CD4-positive, alpha-beta T cell treated with Interferon alpha-2 for 1 hour (primary cell): ENCODE measurements at regions not wholly inside any gene's neighbourhood (a gene's known extent, or its start where the extent isn't known, plus 50 kb on each side); places are given as distances from the start of the nearest gene placed in this dataset.
A peak's percentile ranks its signal among the peaks of the same experiment; 100 is the strongest.
"Not testable (repeated sequence)": the region's sequence is repeated elsewhere in the genome, so short reads cannot be mapped to it uniquely, and the experiment has no call there.

Experiments used
- DNase-seq, 2 donors: peaks; one replicate each; pipeline ENCODE4 v3.0.0-alpha.2; 2020 to 2022

DNA sequence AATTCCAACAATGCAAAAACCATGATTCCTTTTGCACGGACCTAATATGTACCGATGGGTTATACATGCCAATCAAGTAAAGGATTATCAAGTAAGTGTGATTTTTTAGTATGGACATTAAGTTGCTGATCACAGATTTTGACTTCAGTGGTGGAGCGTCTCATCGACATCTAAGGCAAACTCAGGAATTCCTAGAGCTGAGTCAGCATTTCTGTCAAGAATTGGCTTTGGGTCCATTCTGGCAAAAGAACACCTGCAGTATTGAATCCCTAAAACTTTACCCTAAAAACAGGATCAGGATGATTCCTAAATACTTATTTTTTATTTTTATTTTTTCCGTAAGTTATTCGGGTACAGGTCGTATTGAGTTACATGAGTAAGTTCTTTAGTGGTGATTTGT lies 83.6 kb downstream of the HPGD start:
- no peak for DNase-seq

DNA sequence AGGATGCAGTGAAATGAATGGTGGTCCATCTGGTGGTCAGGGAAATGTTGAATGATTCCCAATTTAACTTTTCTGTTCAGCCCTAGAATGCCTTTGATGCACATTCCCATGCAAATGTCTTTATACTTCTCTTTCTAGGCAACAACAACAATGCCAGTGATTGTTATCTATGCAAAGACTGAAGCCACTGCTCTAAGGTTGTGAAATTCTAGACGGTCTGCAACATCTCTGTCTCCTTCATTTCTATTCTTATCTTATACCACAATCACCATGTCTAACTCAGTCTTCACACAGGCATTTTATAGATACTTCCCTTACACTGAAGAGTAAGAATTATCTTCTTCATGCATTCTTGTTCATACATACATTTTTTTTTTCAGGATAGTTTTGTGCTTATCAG lies 84.5 kb downstream of the HPGD start:
- no peak for DNase-seq

DNA sequence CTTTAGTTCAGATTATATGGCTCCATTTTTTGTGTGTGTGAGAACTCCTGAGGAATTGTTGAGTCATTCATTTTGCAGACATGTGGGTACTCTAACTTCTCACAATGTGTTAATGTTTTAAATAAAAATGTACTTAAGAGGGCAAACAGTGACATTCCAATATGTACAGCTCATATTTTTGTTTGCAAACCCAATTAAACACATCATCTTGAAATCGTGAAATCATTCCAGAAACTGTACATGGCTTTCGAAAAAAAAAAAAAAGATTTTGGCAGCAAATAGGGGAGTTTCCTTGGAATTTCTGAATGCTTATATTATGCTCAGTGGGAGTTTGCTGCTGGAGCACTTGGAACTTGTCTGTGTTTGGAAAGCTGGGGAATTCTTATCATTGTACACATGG lies 85.0 kb downstream of the HPGD start:
- no peak for DNase-seq

DNA sequence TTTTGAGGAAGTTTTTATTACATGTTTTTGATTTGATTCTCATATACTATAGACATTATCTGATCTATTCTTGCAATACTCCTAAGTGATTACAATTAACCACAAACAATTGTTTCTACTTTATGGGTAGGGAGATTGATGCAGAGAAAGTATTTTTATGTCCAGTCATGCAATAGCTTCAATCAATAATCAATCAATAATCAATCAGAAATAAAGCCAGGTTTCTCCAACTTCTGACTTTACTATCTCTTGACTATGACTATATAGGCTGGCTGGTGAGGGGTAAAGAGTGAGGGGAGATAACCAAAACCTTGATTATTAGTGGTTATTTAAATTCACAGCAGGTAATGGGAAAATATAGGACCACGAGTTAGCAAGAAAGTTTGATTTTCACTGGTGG lies 85.9 kb downstream of the HPGD start:
- no peak for DNase-seq

DNA sequence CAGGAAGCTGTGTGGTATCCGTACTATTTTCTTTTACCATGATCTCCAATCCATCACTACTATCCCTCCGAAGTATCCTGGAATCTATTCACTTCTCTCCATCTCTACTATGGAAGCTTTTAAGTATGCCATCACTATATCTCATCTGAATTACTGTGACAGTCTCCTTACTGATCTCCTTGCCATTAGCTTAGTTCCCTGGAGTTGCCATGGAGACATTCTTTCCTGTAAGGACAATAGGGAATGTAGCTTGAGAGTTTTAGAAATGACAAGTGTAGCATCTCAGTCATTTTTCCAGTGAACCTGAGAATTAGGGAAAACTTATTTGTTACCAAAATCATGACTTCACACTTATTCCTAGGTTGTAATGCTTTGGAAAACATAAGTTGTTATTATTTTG lies 86.3 kb downstream of the HPGD start:
- DNase-seq = no peak

DNA sequence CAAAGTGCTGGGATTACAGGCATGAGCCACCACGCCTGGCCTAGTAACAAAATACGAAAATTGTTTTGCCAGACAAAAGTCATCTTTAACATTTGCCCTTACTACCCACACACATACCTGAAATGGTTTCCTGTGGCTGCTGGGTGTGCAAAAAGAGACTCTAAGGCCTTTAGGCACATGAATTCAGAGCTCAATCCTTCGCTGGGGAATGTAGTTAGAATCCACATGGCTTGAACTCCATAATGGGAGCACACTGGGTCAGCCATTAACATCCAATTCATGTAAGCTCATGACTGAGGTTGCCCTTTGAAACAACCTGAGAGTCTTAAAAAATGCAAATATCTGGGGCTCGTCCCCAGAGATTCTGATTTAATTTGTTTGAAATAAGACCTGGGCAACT lies 87.8 kb downstream of the HPGD start:
- no peak for DNase-seq

DNA sequence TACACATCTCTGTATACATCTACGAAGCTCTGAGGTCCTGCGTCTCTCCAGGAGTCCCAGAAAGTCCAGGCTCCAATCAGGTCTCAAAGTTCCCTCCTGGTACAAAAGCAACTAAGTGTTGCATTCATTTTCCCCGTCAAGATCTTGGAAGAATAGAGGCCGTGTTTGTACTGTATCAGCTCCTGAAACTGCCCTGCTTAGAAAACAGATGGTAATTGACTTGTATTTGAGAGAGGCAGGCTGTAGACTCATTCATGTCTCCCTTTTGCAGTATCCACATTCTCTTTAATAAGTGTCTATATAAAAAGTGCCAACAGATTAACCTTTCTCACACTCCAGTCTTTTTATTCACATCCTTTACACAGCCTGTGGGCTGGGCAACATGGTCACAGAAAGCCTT lies 91.7 kb downstream of the HPGD start:
- DNase-seq = no peak

DNA sequence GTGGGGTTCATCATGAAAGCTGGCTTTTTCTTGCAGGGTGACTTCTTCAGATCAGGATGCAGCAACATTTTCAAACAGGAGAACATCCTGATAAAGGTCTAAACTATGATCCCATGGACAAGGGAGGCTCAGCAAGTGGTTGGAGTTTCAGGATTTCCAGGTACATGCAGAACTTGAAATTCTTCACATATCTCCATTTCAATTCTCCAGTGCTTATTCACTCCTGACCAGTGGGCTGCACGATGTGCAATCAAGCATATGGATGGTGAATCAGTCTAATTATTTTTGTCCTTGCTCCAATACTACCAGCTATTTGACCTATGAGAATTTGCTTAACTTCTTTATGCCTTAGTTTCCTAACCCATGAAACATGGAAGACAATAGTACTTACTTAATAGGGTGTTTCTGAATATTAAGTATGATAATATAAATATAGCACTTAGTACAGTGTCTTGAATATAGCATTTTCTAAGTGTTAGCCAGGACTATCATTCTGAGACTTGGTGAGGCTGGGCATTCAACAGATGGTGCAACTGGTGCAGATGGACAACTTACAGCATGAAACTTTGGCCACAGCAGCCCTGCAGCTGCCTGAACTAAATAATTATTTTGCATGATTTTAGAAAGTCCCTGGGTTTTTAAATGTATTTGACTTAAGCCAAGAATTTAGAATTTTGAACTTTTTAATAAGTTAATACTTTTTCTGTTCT lies 92.4 kb downstream of the HPGD start:
- DNase-seq = no peak

DNA sequence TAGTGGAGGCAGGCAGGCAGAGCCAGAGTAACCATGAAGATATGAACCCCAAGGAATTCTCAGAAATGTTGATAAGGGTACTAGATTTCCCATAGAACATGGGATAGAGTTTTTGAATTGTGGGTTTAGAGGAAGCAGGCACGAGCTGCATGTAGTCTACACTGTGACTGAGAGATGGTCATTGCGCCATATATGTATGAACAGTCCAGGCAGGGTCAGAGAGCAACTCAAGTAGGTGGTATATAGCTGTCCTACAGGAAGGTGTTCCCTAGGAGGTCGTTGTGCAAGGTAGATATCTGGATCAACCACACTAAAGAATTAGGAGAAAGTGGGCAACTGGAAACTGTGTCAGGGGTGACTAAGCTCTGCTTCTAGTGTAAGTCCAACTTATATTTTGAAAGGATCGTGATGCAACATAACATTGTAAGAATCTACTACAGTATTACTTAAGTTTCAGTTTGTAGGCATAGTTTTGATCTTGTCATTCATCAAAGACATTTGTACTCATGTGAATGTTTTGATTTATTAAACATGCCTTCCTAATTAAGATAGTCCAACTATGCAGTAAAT lies 94.6 kb downstream of the HPGD start:
- no peak for DNase-seq

DNA sequence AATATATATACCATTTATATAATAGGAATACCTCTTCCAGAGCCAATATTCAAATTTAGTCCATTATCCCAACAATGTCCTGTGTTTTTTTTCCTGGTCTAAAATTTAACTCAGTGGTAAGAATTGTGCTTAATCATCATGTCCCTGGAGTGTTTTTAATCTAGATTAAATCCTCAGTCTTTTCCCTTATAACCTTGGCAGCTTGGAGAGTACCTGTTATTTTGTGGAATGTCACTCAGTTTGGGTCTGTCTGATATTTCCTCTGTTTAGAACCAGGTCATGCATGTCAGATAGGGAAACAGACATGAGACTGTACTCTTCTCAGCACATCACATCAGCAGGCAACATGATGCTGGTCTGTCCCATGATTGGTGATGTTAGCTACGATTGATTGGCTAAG lies 96.6 kb downstream of the HPGD start:
- DNase-seq = no peak

DNA sequence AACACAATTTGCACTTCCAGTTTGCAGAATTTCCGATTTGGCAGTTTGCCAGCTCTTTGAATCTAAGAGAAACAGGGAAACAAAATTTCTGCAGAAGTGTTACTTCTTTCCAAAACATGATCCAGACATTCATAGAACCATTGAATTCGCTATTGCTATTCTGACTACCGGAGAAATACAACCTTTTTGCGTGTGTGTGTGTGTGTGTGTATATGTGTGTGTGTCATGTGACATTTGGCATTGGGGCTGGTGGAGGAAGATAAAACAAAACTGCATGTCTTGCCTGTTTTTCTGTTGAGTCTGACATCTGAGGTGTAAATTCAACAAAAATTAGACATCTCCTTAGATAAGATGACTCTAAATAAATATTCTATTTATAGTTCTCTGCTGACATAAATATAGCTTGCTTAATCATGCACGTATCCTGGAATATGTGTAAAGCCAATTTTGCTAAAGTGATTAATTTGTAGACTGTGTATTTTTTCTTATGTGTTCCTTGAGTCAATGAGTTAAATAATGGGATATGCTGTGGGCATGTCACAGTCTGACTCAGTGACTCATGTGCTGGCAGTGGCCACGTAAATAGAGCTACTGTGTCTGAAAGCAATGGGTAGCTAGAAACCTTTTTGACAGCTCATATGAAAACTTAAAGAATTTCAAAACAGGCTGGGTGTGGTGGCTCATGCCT lies 98.9 kb downstream of the HPGD start:
- peak; percentile 8 to 9 for DNase-seq

DNA sequence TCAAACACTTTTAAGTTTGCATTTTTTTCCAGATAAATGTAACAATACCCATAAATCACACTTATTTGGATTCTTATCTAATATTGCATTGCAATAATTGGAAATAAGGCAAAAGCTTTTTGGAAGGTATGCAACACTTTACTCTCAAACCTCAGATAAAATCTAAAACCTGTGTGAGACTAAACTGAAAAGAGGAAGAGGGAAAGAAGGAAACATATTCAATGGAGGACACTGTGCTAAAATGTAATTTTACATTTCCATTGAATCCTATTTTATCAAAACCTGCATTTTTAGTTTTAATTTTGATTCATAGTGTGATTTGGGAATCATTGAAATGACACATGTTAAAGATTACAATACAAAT lies 99.4 kb downstream of the HPGD start:
- DNase-seq = no peak

DNA sequence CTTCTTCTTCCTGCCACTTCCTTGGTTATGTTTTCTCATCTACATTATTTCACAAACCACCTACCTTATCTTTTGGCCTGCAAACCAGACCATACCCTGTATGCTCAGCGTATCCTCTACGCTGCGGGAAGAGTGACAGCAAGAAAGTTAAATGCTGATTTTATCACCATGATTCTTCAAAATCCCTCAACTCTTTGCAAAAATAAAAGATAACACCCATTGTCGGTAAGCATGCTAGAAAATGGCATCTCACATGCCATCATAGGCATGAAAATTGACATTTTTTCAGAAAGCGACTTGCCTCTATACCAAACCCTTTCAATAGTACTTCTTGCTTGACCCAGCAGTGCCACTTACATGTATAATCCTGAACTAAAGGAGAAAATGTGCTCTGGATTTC lies 102.0 kb downstream of the HPGD start:
- DNase-seq = peak in 1 of 2 donors; percentile 5

DNA sequence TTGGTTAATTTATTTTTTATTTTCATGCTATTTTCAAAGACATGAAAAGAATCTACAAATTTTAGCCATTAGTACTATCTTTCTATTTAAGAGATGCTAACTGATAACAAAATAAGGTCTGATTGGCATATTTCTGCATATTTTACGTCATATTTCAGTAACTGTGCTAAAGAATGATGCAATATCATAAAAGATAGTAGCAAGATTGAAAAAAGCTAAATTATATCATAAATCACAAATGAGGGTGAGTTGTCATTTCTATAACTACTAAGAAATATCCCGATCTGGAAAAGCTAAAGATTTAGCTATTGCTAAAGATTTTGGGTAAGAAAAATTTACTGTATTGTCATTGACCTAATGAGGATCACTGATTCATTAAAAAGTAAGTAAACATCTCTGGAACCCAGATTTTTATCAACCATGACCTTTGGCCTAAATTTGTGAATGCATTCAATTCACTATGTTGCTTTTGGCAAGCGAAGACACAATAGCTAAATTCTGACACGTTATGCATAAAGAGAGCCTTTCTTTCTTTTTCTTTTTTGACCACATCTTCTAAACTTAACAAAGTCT lies 103.6 kb downstream of the HPGD start:
- no peak for DNase-seq

DNA sequence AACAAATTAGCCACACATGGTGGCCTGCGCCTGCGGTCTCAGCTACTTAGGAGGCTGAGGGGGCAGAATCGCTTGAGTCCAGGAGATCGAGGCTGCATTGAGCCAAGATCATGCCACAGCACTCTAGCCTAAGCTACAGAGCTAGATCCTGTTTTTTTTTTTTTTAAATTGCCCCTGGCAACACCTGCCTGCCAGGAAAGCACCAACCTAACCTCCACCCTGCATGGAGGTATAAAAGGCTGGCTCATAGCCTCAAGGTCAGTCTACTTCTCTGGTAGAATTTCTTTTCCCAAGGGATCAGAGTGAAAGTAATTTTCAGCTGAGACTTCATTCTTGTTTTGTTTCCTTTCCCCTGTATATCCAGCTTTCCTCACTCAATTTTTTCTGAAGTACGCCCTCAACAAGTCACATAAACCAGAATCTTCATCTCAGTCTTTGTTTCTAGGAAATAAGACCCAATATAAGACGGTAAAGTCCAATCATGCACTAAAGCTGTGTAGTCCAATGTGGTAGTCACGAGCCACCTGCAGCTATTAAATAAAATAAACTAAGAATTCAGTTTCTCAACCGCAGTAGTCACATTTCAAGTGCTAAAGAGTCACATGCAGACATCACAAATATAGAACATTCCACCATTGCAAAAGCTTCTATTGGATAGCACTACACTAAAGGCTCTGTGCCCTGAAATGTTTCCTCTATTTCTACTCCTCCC lies 113.3 kb downstream of the HPGD start:
- no peak for DNase-seq

DNA sequence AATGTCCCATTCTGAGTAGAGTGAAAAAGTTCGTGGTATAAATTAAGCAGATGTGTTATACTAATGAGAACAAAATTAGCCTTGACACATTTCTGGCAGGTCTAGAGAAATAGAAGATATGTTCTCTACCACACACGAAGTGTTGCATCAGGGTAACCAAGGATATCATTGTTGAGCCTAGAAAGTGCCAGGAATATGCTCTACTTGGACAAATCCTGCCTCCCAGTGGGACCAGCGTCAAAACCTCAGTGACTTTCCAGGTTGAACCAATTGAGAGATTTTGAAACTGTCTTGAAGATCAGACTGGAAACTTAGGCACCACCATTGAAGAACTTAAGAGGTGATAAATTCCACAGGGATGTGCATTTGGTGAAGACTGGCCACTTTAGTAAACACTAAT lies 115.9 kb downstream of the HPGD start:
- DNase-seq = no peak

DNA sequence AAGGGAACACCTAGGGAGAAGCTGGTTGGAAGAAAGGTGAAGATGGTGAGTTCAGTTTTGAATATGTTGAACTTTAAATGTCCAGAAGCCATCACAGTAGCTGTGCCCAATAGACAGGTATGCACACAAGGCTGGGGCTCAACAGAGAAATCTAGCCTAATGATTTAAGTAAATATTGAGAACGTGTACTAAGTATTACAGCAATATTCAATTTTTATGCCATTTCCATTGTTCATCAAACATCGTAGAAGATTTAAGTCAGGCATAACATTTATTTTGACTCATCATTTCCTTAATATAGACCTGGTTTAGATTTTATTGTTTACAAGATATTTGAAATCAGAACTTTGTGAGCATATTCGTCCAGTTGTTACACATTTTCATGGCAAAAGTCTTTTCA lies 116.4 kb downstream of the HPGD start:
- no peak for DNase-seq

DNA sequence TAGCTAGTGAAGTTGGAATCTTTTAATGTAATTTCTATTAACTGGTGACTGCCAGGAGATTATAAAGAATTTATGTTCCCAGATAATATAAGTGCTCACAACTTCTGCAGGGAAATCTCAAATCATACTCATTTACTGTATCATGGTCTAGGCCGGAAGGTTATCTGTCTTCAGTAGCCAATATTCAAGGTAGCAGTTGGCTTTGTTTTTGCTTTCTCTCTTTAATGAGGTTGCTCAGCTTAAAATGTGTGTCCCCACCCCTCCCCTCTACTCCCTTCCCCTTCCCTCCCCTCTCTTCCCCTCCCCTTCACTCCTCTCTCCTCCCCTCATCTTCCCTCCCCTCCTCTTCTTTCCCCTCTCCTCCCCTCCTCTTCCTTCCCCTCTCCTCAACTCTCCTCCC lies 117.6 kb downstream of the HPGD start:
- no peak for DNase-seq

DNA sequence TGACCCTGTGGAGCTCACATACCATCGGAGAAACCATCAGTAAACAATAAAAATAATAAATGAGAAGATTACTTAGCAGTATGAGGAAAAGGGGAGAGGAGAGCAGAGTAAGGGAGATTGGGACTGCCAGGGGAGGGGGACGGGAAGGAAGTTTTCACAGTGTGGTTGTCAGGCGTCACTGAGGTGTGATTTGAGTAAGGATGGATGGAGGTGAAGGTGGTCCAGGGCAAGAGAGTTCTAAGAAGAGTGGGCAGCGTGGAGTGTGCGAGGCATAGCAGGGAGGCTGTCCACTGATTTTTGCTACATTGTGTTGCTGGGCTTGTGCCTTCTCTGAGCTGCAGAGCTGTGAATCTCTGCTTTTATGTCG lies 119.1 kb downstream of the HPGD start:
- DNase-seq = no peak

DNA sequence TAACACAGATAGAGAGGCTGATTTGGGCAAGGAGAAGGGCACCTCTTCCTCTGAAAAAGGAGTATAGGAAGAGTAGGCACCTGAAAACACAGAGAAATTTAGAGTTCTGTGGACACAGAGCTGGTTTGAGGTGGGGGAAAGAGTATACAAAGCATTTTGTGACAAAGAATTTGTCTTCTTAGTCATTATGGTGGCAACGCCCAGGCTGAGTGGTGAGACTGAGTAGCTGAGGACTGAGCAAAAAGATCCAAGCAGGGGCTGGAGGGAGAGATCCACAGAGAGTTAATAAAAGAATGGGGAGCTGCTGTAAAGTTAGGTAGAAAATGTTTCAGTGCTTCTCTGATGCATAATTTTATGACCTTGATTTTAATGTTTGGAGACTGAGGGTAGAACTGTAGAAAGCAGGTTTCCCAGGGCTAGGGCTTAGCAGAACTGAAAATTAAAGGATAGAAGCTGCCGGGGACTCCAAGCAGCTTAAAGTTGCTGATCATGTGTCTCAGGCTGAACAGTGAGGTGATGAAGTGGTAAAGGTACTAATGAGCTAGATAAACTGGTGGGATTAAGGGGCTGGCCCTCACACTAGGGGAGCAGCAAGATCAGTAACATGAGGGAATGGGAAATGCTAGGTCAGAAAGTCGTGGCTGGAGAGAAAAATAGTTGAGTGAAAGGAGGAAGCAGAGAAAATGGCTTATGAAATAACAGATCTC lies 118.9 kb downstream of the CEP44 start:
- no peak for DNase-seq

DNA sequence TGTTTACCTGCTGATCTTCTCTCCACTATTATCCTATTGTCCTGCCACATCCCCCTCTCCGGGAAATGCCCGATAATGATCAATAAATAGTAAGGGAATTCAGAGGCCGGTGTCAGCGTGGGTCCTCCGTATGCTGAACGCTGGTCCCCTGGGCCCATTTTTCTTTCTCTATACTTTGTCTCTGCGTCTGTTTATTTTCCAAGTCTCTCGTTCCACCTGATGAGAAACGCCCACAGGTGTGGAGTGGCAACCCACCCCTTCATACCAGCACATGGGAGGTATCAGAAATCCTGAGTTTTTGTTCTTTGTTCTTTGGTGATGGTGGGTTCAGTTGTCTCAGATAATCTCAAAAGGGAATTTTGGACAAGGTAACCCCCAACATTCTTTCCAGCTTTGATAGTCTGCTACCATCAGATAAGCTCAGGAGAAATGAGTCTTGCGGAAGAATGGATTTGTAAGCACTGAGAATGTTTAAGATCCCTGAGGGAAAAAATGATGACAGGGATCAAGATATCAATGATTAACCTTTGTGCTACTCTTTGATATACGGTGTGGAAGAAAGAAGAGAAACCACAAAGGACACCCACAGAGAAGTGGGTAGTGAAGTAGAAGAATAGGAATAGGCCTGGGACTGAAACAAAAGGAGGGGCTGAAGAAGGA lies 117.9 kb downstream of the CEP44 start:
- no peak for DNase-seq

DNA sequence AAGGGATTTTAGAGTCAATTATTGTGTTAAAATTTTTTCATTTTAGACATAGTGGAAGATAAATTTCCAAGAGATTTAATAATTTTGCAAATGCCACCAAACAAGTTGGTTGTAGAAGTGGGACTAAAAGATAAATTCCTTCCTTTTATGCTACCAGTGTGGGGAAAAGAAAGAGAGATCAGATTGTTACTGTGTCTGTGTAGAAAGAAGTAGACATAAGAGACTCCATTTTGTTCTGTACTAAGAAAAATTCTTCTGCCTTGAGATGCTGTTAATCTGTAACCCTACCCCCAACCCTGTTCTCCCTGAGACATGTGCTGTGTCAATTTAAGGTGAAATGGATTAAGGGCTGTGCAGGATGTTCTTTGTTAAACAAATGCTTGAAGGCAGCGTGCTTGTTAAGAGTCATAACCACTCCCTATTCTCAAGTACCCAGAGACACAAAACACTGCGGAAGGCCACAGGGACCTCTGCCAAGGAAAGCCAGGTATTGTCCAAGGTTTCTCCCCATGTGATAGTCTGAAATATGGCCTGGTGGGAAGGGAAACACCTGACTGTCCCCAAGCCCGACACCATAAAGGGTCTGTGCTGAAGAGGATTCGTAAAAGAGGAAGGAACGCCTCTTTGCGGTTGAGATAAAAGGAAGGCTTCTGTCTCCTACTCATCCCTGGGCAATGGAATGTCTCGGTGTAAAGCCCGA lies 117.0 kb downstream of the CEP44 start:
- DNase-seq = not testable (repeated sequence)
